Calu3 (cell line): ENCODE measurements at regions not wholly inside any gene's neighbourhood (a gene's known extent, or its start where the extent isn't known, plus 50 kb on each side); places are given as distances from the start of the nearest gene placed in this dataset.

Experiments used
- BruUV-seq: library from RNA; stranded (reverse); fragments of 400-500 nt; replicated peaks from 2 replicates; lab custom pipeline; 2021; lab: Mats Ljungman, UMichigan
- CTCF ChIA-PET: fragments of 300-600 bp; sonication (Branson Sonifier 250); formaldehyde crosslinking; loops from one replicate; lab custom pipeline; 2022; ENCODE audit warnings: antibody characterized with exemption; lab: Charles Lee
- DNase-seq: peaks from one replicate; pipeline ENCODE4 v3.0.0; 2022
- H3K27ac Mint-ChIP-seq: one replicate; pipeline ENCODE4 v1.8.0; 2022; ENCODE audit warnings: mixed read lengths; ENCODE audit not compliant: unreplicated experiment
- H3K27me3 Mint-ChIP-seq: one replicate; pipeline ENCODE4 v1.8.0; 2022; ENCODE audit warnings: mixed read lengths; ENCODE audit not compliant: unreplicated experiment
- H3K36me3 Mint-ChIP-seq: one replicate; pipeline ENCODE4 v1.8.0; 2022; ENCODE audit warnings: mild to moderate bottlenecking, moderate library complexity, mixed read lengths; ENCODE audit not compliant: insufficient read depth, unreplicated experiment
- H3K4me1 Mint-ChIP-seq: one replicate; pipeline ENCODE4 v1.8.0; 2022; ENCODE audit warnings: mild to moderate bottlenecking, low read depth, mixed read lengths; ENCODE audit not compliant: unreplicated experiment
- H3K4me3 Mint-ChIP-seq: one replicate; pipeline ENCODE4 v1.8.0; 2022; ENCODE audit warnings: mild to moderate bottlenecking, low read depth, moderate library complexity, mixed read lengths; ENCODE audit not compliant: unreplicated experiment
- H3K9me3 Mint-ChIP-seq: one replicate; pipeline ENCODE4 v1.8.0; 2022; ENCODE audit warnings: low read depth, mixed read lengths; ENCODE audit not compliant: unreplicated experiment
- intact Hi-C: fragments of 100-400 bp; cut with micrococcal nuclease; formaldehyde crosslinking; loops from one replicate; pipeline ENCODE4 v1.10.0; 2022; ENCODE audit not compliant: unreplicated experiment
- TF ChIP-seq, protein P1 (sequence below): fragments of 200-600 bp; IDR thresholded peaks from one replicate; pipeline ENCODE4 v1.8.0; 2022; ENCODE audit warnings: antibody characterized with exemption; ENCODE audit not compliant: unreplicated experiment

- H3K4me1 Mint-ChIP-seq, result no peaks in the 10 kb centered on the region
These were observed 1234.2 kb downstream of the BCL11B start for GRCh38 chr14:98037831-98038230.

DNA sequence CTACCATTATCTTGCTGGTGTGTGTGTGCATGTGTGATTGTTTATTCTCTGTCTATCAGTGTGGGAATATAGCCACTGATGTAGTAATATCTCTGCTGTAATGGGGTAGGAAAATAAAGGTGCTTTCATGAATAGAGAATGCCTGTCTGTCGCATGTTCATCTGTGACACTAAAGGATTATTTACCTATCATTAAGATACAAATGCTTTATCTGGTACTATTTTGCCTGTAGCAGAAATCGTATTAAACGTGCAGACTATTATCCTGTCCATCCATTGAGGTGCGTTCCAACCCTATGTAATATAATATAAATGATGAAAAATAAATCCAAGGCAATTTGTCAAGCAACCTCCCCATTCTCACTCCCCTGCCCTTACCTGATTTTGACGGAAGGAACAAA, 1215.1 kb downstream of the BCL11B start:
- CTCF ChIA-PET, result no interaction called here
- H3K4me3 Mint-ChIP-seq, result no peak overlapping the region
- DNase-seq, result no peak
- no TSS peak for BruUV-seq
- intact Hi-C loops, result no loop called here
- H3K27ac Mint-ChIP-seq, result no peak overlapping the region
- no peaks in the 10 kb centered on the region for H3K36me3 Mint-ChIP-seq
- H3K9me3 Mint-ChIP-seq, result peaks cover 17% of the 10 kb centered on the region
- no peaks in the 10 kb centered on the region for H3K4me1 Mint-ChIP-seq
- TF ChIP-seq, protein P1, sequence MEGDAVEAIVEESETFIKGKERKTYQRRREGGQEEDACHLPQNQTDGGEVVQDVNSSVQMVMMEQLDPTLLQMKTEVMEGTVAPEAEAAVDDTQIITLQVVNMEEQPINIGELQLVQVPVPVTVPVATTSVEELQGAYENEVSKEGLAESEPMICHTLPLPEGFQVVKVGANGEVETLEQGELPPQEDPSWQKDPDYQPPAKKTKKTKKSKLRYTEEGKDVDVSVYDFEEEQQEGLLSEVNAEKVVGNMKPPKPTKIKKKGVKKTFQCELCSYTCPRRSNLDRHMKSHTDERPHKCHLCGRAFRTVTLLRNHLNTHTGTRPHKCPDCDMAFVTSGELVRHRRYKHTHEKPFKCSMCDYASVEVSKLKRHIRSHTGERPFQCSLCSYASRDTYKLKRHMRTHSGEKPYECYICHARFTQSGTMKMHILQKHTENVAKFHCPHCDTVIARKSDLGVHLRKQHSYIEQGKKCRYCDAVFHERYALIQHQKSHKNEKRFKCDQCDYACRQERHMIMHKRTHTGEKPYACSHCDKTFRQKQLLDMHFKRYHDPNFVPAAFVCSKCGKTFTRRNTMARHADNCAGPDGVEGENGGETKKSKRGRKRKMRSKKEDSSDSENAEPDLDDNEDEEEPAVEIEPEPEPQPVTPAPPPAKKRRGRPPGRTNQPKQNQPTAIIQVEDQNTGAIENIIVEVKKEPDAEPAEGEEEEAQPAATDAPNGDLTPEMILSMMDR, result no peak
- no peaks in the 10 kb centered on the region for H3K27me3 Mint-ChIP-seq

More at GRCh38 chr14:98037831-98038230, 1234.2 kb downstream of the BCL11B start:
- no peak overlapping the region for H3K27ac Mint-ChIP-seq
- no peak for DNase-seq
- peaks cover 14% of the 10 kb centered on the region for H3K9me3 Mint-ChIP-seq
- CTCF ChIA-PET, result no interaction called here
- H3K36me3 Mint-ChIP-seq, result no peaks in the 10 kb centered on the region
- no peaks in the 10 kb centered on the region for H3K27me3 Mint-ChIP-seq
- H3K4me3 Mint-ChIP-seq, result no peak overlapping the region
- TF ChIP-seq, protein P1, result no peak
- intact Hi-C loops, result no loop called here
- BruUV-seq, result no TSS peak

- no peak overlapping the region for H3K4me3 Mint-ChIP-seq
- DNase-seq, result no peak
- peaks cover 17% of the 10 kb centered on the region for H3K9me3 Mint-ChIP-seq
- no peaks in the 10 kb centered on the region for H3K4me1 Mint-ChIP-seq
- no peaks in the 10 kb centered on the region for H3K27me3 Mint-ChIP-seq
- intact Hi-C loops, result no loop called here
- CTCF ChIA-PET, result no interaction called here
- H3K27ac Mint-ChIP-seq, result no peak overlapping the region
- H3K36me3 Mint-ChIP-seq, result no peaks in the 10 kb centered on the region
- no TSS peak for BruUV-seq
- TF ChIP-seq, protein P1, result no peak
These were observed 1212.9 kb downstream of the BCL11B start for GRCh38 chr14:98059106-98059505.

GRCh38 chr14:98062083-98062482, 1209.9 kb downstream of the BCL11B start:
- CTCF ChIA-PET, result no interaction called here
- Mint-ChIP-seq H3K27ac (no peak overlapping the region), H3K36me3 (no peaks in the 10 kb centered on the region), H3K4me1 (no peaks in the 10 kb centered on the region), H3K4me3 (no peak overlapping the region), H3K9me3 (peaks cover 10% of the 10 kb centered on the region), H3K27me3 (no peaks in the 10 kb centered on the region)
- no TSS peak for BruUV-seq
- TF ChIP-seq, protein P1, result no peak
- intact Hi-C loops, result no loop called here
- DNase-seq, result no peak
